Left lobe of liver (tissue), 2 donors: ENCODE measurements at regions not wholly inside any gene's neighbourhood (a gene's known extent, or its start where the extent isn't known, plus 50 kb on each side); places are given as distances from the start of the nearest gene placed in this dataset.

Experiments
- ATAC-seq: fragments of 200-7000 bp; cut with Tn5 transposase; one replicate; pipeline ENCODE4 v1.9.1; 2020; ENCODE audit warnings: mild to moderate bottlenecking, moderate library complexity
- DNase-seq: peaks from one replicate; pipeline ENCODE4 v3.0.0-alpha.2; 2020; ENCODE audit warnings: low spot score
- donor health status: DM: no; HTN: no; CAD: no; lungs with moderate emphysema.
- donor health status: DM: no; HTN: yes; CAD: no.

DNA sequence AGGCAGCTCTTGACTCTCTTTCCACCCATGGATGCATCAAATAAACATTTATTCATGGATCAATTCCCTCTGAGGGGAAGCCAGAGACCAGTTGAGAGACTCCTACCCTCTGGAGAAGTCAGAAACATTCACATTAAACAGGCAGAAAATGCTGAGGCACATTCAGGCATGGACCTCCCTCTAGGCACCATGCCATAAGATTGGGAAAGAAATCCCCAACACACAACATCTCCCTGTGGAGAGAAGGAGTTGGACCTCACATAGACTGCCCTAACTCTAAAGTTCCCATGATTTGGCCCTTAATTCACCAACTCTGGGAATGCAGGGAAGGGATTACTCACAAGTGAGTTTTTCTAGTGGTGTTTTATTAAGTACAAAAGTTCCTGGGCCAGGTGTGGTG, 415.3 kb upstream of the C1orf87 start:
- no peak for DNase-seq
- no peak for ATAC-seq

GRCh38 chr1:60487565-60488345, 414.2 kb upstream of the C1orf87 start:
- DNase-seq = no peak
- ATAC-seq = no peak

GRCh38 chr1:60483509-60483908, 409.9 kb upstream of the C1orf87 start:
- ATAC-seq (no peak), DNase-seq (no peak)

DNA sequence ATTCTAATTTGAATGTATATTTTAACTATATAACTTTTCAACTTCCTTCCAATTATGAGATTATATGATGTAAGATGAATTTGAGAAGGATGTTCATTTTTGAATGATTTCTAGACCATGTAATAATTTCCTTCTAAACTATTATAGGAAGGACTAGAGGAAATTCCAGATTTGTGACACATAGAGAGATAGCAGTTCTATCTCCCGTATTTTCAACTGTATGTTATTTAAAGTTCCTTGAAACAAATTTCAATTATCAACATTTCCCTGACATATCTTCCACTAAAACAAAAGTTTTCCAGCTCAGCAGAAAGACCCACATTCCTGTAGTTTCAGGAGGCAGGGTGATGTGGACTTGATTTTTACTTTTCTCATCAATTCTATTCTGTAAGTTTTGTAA, 396.7 kb upstream of the C1orf87 start:
- ATAC-seq = no peak
- DNase-seq = no peak

DNA sequence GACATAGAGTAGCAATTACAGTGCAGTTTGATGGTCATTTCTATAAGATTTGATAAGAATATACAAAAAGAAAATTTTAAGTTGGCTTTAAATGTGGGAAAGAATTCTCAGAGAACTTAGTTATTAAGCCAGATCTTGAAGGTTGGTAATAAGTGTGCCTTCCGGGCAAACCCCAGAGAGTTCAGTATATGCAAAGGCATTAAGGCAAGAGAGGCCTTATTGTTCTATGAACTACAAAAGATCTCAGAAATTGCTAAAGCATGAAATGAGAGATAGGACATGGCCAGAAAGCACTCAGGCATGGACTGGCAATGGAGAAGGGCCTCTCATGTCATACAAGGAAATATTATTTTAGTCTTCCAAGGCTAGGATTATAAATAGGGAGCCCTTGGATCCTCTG, 390.2 kb upstream of the C1orf87 start:
- ATAC-seq (no peak), DNase-seq (no peak)

DNA sequence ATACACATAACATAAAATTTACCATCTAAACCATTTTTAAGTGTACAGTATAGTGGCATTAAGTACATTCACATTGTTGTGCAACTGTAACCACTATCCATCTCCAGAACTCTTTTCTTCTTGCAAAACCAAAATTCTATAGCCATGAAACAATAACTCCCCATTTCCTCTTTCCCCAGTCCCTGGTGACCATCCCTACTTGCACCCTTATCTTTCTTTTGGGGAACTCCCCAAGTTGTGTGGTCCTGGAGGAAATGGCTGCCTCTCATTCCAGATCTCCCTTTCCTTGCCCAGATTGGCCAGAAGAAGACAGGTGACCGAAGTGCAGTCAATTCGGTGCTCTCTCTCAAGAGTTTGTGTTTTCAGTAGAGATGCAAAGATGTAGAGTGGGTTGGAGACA, 389.6 kb upstream of the C1orf87 start:
- DNase-seq (no peak), ATAC-seq (no peak)

DNA sequence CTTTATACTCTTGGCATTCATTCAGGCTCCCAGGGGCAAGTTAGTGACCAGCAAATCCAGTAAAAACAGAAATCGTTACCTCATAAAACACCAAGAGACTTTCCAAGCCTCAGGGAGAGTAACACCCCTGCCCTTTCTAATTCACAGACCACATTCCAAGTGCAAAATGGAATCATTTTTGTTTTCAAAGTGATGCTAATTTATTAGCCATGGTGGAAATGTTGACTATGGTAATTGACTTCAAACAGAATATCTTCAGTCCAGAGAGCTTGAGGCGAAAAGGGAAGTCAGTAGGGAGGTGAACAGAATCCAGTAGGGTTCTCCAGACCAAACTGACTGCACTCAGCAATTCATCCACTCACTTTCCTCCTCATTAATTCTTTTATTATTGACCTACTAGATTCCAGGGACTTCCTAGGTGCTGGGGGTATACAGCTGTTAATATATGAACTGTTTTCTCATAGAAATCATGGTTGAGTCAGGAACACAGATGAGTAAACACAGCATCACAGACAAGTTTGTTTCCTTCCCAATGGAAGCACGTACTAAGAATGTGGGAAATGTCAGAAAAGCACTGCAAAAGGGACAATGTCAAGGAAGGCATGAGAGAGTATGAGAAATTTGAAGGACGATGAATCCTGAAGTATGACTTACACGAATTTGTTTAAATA, 388.5 kb upstream of the C1orf87 start:
- no peak for ATAC-seq
- DNase-seq = no peak

- ATAC-seq = no peak
- no peak for DNase-seq
Observed at GRCh38 chr1:60458111-60458510, 384.5 kb upstream of the C1orf87 start.

GRCh38 chr1:60449876-60450275, 376.3 kb upstream of the C1orf87 start:
- ATAC-seq (no peak), DNase-seq (no peak)

GRCh38 chr1:60448850-60449249, 375.3 kb upstream of the C1orf87 start:
- no peak for ATAC-seq
- no peak for DNase-seq

DNA sequence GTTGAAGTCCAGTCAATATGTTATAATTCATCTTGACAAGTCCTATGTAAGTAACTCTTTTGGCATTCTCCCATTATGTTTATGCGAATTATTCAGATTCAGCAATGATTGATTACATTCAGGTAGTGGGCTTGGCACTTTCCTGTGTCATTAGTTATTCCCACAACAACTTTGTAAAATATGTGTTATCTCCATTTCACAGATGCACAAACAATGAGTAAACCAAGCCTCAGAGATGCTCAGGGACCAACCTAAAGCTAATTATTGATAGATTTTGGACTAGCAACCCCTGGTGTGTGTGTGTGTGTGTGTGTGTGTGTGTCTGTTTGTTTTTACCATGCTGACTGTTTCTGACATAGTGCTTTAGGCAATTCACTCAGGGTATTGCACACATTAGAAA, 371.1 kb upstream of the C1orf87 start:
- DNase-seq = no peak
- ATAC-seq = no peak

DNA sequence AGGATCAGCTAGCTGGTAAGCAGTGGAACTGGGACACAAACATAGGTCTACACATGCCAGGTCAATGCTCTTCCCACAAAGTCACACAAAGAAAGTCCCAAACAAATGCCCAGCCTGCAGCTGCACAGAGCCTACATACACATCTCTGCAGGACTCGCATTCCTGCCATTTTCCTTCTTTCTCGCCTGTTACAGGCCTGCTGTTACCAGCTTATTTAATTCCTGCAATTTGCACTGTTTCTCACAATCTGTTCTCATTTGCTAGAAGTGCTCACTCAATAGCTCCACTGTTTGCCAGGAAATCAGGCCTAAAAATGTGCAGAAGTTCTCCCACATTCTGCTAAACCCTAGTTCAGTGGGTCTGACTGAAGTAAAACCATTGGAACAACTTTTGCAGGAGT, 362.6 kb upstream of the C1orf87 start:
- no peak for ATAC-seq
- DNase-seq = no peak

- ATAC-seq (peak; percentile 74), DNase-seq (no peak)
Observed at GRCh38 chr1:60431593-60431992, 358.0 kb upstream of the C1orf87 start.

DNA sequence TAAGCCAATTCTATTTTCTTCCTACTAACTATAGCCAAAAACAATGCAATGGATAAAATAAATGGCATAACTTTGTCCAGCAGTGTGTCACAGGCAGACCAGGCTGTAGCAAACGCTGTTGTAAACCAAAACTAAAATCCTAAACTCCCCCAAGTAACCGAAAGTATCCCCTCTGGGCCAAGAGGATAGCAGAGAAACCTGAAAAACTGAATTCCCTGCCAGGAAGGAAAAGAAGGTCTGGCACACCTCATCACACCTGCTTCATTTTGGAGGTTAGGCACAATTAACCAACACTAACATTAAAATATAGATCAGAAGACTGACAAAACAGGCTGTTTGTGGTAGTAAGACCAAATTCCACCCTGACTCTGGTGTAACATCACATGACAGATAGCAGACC, 356.8 kb upstream of the C1orf87 start:
- no peak for ATAC-seq
- no peak for DNase-seq

DNA sequence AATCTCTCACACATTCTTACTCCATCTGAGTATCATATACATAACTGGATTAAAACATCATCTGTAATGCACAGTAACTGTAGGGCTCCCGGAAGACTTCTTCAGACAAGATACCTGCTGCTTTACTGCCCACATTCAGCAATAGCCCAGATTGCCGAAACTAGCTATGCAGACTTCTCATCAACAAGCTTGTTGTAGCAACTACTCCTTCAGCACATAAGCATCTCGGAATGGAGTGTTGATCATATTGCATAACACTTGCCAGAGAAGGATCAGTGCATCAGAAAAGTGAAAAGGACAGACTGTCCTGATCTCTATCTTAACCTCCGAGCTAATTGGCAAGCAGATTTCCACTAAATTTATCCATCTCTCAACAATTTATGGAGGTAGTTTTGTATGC, 354.6 kb upstream of the C1orf87 start:
- ATAC-seq = no peak
- no peak for DNase-seq

DNA sequence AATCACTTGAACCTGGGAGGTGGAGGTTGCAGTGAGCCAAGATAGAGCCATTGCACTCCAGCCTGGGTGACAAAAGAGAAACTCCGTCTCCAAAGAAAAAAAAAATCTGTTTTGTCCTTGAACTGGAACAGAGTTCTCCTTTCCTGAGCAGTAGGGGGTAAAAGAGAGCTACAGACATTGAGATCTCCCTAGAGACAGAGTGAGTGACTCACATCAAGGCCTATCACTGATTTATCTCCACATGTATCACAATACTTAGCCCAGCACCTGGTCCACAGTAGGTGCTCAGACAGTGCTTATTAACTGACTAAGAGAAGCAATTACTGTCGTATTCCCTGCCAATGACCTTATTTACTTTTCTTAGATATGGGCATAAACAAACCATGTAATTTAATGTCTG, 354.1 kb upstream of the C1orf87 start:
- no peak for ATAC-seq

GRCh38 chr1:60427194-60427593, 353.6 kb upstream of the C1orf87 start:
- ATAC-seq = no peak
- DNase-seq = no peak

More for the DNA sequence above, 354.1 kb upstream of the C1orf87 start:
- DNase-seq = no peak

- DNase-seq = no peak
- ATAC-seq = peak; percentile 91
Observed at GRCh38 chr1:60425528-60425927, 352.0 kb upstream of the C1orf87 start.

GRCh38 chr1:60423146-60423780, 349.7 kb upstream of the C1orf87 start:
- DNase-seq = no peak
- no peak for ATAC-seq

GRCh38 chr1:60421965-60422364, 348.4 kb upstream of the C1orf87 start:
- DNase-seq (no peak), ATAC-seq (no peak)

- DNase-seq = no peak
- no peak for ATAC-seq
Observed at GRCh38 chr1:60419023-60419422, 345.5 kb upstream of the C1orf87 start.

DNA sequence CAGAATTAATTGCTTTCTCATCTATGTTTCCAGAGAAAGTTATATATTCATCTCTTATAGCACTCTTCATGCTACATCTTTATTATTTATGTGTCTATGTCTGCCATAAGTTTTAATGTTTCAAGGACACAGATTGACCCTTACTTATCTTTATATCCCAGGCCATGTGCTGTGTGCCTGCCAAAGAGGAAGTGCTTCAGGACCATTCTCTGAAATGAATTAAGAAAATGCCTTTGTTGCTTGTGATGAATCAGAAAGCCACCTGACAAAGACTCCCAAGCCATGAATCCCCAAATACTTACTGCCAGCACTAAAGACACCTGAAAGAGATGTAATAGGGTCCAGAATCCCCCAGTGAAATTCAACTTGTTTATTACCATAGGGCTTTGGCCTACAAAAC, 342.1 kb upstream of the C1orf87 start:
- no peak for ATAC-seq
- DNase-seq = no peak
